Mesendoderm (in vitro differentiated cells): ENCODE measurements at regions not wholly inside any gene's neighbourhood (a gene's known extent, or its start where the extent isn't known, plus 50 kb on each side); places are given as distances from the start of the nearest gene placed in this dataset.

ENCODE experiments used
- DNase-seq: peaks from one replicate; pipeline ENCODE4 v3.0.0; 2013
- H2AK5ac ChIP-seq: 2 replicates; pipeline ENCODE4 v1.6.1; 2013; ENCODE audit warnings: low read length, inconsistent platforms
- H2BK120ac ChIP-seq: 2 replicates; pipeline ENCODE4 v1.6.1; 2013; ENCODE audit warnings: low read depth, mild to moderate bottlenecking, low read length, moderate library complexity, mixed read lengths
- H2BK15ac ChIP-seq: replicated peaks from 2 replicates; pipeline ENCODE4 v1.6.1; 2013; ENCODE audit warnings: low read depth, mild to moderate bottlenecking, moderate library complexity
- H2BK5ac ChIP-seq: 2 replicates; pipeline ENCODE4 v1.6.1; 2013; ENCODE audit warnings: low read length, inconsistent platforms
- H3K18ac ChIP-seq: 2 replicates; pipeline ENCODE4 v1.6.1; 2013; ENCODE audit warnings: mild to moderate bottlenecking, low read length, mixed read lengths
- H3K23ac ChIP-seq: one replicate; pipeline ENCODE4 v1.6.1; 2013; ENCODE audit warnings: low read length
- H3K27ac ChIP-seq: 2 replicates; pipeline ENCODE4 v1.5.1; 2013; ENCODE audit warnings: low read depth, mild to moderate bottlenecking, inconsistent platforms, low read length, moderate library complexity
- H3K27me3 ChIP-seq: 2 replicates; pipeline ENCODE4 v1.6.1; 2013; ENCODE audit warnings: low read length, control low read depth, mild to moderate bottlenecking, inconsistent platforms; ENCODE audit not compliant: insufficient read depth, poor library complexity
- H3K36me3 ChIP-seq: 2 replicates; pipeline ENCODE4 v1.6.1; 2013; ENCODE audit warnings: low read length, inconsistent platforms; ENCODE audit not compliant: control insufficient read depth, insufficient read depth
- H3K4ac ChIP-seq: one replicate; pipeline ENCODE4 v1.6.1; 2013; ENCODE audit warnings: low read depth, mild to moderate bottlenecking, low read length, moderate library complexity
- H3K4me1 ChIP-seq: 2 replicates; pipeline ENCODE4 v1.6.1; 2013; ENCODE audit warnings: low read depth, low read length, inconsistent platforms; ENCODE audit not compliant: control insufficient read depth
- H3K4me2 ChIP-seq: 2 replicates; pipeline ENCODE4 v1.6.1; 2013; ENCODE audit warnings: low read length
- H3K4me3 ChIP-seq: 2 replicates; pipeline ENCODE4 v1.5.1; 2013; ENCODE audit warnings: mild to moderate bottlenecking, low read length
- H3K56ac ChIP-seq: one replicate; pipeline ENCODE4 v1.6.1; 2013; ENCODE audit warnings: low read length
- H3K79me1 ChIP-seq: 2 replicates; pipeline ENCODE4 v1.6.1; 2013; ENCODE audit warnings: low read length, inconsistent platforms
- H3K79me2 ChIP-seq: 2 replicates; pipeline ENCODE4 v1.6.1; 2013; ENCODE audit warnings: mild to moderate bottlenecking, low read length; ENCODE audit not compliant: control insufficient read depth, insufficient read depth
- H3K9ac ChIP-seq: 2 replicates; pipeline ENCODE4 v1.6.1; 2013; ENCODE audit warnings: low read length, inconsistent platforms
- H4K5ac ChIP-seq: one replicate; pipeline ENCODE4 v1.6.1; 2013; ENCODE audit warnings: low read length
- H4K8ac ChIP-seq: one replicate; pipeline ENCODE4 v1.6.1; 2013; ENCODE audit warnings: low read depth, mild to moderate bottlenecking, control low read depth, low read length, moderate library complexity
- WGBS: extraction: QIAGEN DNeasy Blood & Tissue Kit; methylation state at CpG from one replicate; pipeline ENCODE4 v1.1.7; 2013; ENCODE audit warnings: low lambda C conversion rate, missing lambda C conversion rate; ENCODE audit not compliant: insufficient coverage; ENCODE audit errors: extremely low coverage; 5-methylcytosine and 5-hydroxymethylcytosine counted together

DNA sequence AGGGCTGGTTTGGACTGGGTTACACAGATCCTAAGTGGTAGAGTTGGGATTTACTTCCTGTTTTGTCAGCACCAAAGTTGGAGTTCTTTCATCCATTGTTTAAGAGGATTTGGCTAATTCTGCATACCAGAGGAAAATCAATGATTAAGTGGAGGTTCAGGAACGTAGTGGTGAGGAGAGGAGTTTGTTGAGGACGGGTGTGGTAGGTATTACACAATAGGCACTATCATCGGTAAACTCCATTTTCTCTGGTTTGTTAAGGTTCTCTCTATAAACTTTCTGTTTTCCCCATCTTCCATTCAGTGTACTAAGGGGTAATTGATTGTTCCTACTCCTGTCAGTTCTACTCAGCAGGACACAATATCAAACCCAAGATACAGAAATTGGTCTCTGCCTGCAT is 107.5 kb upstream of the VCX2 start:
- H3K18ac ChIP-seq, result no peak overlapping the region
- H3K23ac ChIP-seq, result no peak overlapping the region
- no peak overlapping the region for H3K9ac ChIP-seq
- no peak overlapping the region for H4K8ac ChIP-seq
- no peaks in the 10 kb centered on the region for H3K4me1 ChIP-seq
- no peak overlapping the region for H2AK5ac ChIP-seq
- no peak overlapping the region for H4K5ac ChIP-seq
- H2BK5ac ChIP-seq, result no peak overlapping the region
- DNase-seq, result peak; percentile 1
- H3K4me3 ChIP-seq, result no peak overlapping the region
- H3K4ac ChIP-seq, result no peak overlapping the region
- H3K27ac ChIP-seq, result no peak overlapping the region
- WGBS, result no CpG with 5 or more reads among the region's 3 CpGs
- H3K79me2 ChIP-seq, result no peaks in the 10 kb centered on the region
- H3K56ac ChIP-seq, result no peak overlapping the region
- no peaks in the 10 kb centered on the region for H3K27me3 ChIP-seq
- no peaks in the 10 kb centered on the region for H3K36me3 ChIP-seq
- no peaks in the 10 kb centered on the region for H3K79me1 ChIP-seq
- no peak overlapping the region for H2BK120ac ChIP-seq
- no peak overlapping the region for H2BK15ac ChIP-seq
- no peak overlapping the region for H3K4me2 ChIP-seq

DNA sequence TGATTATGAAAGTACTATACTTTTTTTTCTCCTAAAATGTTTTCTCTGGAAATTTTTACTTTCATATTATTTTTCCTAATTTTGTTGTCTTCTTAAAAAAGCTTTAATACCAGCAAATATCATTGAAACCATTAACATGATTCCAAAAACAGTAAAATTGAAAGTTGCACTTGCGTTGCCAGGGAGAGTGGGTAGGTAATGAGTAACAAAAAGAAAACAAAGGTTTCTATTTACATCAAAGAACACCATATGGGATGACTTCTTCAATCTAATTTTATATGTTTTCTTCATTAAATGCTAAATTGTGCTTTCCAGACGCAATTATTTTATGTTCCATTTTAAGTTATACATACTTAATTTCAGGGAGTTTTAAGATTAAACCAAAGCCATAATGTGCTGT is 108.3 kb upstream of the VCX2 start:
- Histone ChIP-seq H4K8ac (no peak overlapping the region), H3K36me3 (no peaks in the 10 kb centered on the region), H4K5ac (no peak overlapping the region), H2BK15ac (no peak overlapping the region), H3K4me3 (no peak overlapping the region), H3K18ac (no peak overlapping the region), H3K9ac (no peak overlapping the region), H3K79me1 (no peaks in the 10 kb centered on the region), H3K4me2 (no peak overlapping the region), H3K23ac (no peak overlapping the region), H2BK120ac (no peak overlapping the region), H3K79me2 (no peaks in the 10 kb centered on the region), H3K27ac (no peak overlapping the region), H3K4ac (no peak overlapping the region), H3K56ac (no peak overlapping the region), H3K4me1 (no peaks in the 10 kb centered on the region), H3K27me3 (no peaks in the 10 kb centered on the region), H2BK5ac (no peak overlapping the region), H2AK5ac (no peak overlapping the region)
- no CpG with 5 or more reads among the region's 2 CpGs for WGBS
- DNase-seq, result no peak

DNA sequence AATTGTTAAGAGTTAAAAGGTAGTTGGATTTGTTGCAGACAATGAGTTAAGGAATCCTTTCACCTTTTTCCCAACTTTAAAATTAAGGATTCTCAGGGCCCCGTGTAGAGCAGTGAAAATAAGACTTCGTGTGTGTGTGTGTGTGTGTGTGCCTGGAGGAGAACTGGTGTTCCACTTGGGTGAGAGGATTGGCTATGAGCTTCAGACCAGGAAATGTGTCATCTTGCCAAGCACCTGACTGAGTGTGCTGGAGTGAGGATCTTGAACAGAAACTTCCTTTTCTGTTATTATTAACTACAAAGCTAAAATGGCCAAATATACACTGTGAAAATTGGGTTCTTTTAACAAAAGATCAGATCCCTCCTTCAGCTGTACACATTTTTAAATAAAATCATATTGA is 113.1 kb upstream of the VCX2 start:
- Histone ChIP-seq H4K5ac (no peak overlapping the region), H3K4me3 (no peak overlapping the region), H3K4me2 (no peak overlapping the region), H2BK15ac (no peak overlapping the region), H3K18ac (no peak overlapping the region), H3K79me2 (no peaks in the 10 kb centered on the region), H3K4me1 (no peaks in the 10 kb centered on the region), H2BK5ac (no peak overlapping the region), H3K79me1 (no peaks in the 10 kb centered on the region), H3K9ac (no peak overlapping the region), H3K56ac (no peak overlapping the region), H3K4ac (no peak overlapping the region), H2AK5ac (no peak overlapping the region), H3K27ac (no peak overlapping the region), H3K23ac (no peak overlapping the region), H4K8ac (no peak overlapping the region), H3K36me3 (no peaks in the 10 kb centered on the region), H3K27me3 (no peaks in the 10 kb centered on the region), H2BK120ac (no peak overlapping the region)
- WGBS, result no CpG with 5 or more reads among the region's 2 CpGs
- no peak for DNase-seq

DNA sequence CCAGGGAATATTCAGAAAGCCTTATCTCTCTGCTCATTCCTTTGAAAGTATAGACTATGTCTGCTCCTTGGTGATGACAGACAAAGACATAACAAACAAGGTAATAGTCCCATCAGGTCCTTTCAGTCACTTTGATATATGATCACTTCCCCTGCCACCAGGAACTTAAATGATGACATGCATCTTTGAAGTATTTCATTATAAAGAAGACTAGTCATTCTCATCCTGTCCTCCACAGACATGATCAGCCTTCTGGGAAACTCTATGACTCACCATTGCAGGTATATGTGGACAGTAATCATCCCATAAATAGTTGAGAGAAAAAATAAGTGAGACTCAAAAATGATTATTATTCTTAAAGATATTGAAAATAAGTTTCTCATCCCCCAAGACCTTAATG is 117.5 kb upstream of the VCX2 start:
- H3K79me2 ChIP-seq, result no peaks in the 10 kb centered on the region
- H2BK5ac ChIP-seq, result no peak overlapping the region
- H4K8ac ChIP-seq, result no peak overlapping the region
- no peak overlapping the region for H3K4me3 ChIP-seq
- H2BK120ac ChIP-seq, result no peak overlapping the region
- no peaks in the 10 kb centered on the region for H3K27me3 ChIP-seq
- H3K4ac ChIP-seq, result no peak overlapping the region
- no peak for DNase-seq
- no peaks in the 10 kb centered on the region for H3K79me1 ChIP-seq
- H3K9ac ChIP-seq, result no peak overlapping the region
- no peak overlapping the region for H3K23ac ChIP-seq
- no peaks in the 10 kb centered on the region for H3K36me3 ChIP-seq
- no peak overlapping the region for H4K5ac ChIP-seq
- no peak overlapping the region for H3K18ac ChIP-seq
- no peak overlapping the region for H3K4me2 ChIP-seq
- no peak overlapping the region for H3K56ac ChIP-seq
- no peaks in the 10 kb centered on the region for H3K4me1 ChIP-seq
- H2AK5ac ChIP-seq, result no peak overlapping the region
- H2BK15ac ChIP-seq, result no peak overlapping the region
- H3K27ac ChIP-seq, result no peak overlapping the region

DNA sequence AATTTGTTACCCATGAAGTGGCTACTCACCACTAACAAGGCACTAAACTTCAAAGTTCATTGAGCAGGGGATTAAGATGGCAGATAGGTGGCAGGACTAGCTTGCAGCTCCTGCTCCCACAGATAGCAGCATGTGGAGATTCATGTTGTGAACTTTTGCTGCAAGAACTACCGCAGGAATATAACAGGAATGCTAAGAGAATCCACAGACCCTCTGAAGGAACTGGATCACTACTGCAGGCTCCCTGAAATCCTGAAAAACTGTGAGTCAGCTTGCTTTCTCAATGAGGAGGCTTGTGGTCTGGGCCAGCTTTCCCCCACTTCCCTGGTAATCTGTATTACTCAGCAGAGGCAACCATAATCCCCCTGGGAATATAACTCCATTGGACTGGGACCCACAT is 118.5 kb upstream of the VCX2 start:
- H3K56ac ChIP-seq, result no peak overlapping the region
- H3K4me3 ChIP-seq, result no peak overlapping the region
- no peak overlapping the region for H2BK120ac ChIP-seq
- no CpG with 5 or more reads among the region's 1 CpG for WGBS
- no peak overlapping the region for H3K9ac ChIP-seq
- no peak overlapping the region for H4K8ac ChIP-seq
- H3K4me2 ChIP-seq, result no peak overlapping the region
- no peak overlapping the region for H3K27ac ChIP-seq
- no peaks in the 10 kb centered on the region for H3K79me1 ChIP-seq
- H3K27me3 ChIP-seq, result no peaks in the 10 kb centered on the region
- no peaks in the 10 kb centered on the region for H3K36me3 ChIP-seq
- H3K18ac ChIP-seq, result no peak overlapping the region
- peak; percentile 33 for DNase-seq
- no peak overlapping the region for H2BK5ac ChIP-seq
- no peak overlapping the region for H2AK5ac ChIP-seq
- no peak overlapping the region for H3K23ac ChIP-seq
- no peaks in the 10 kb centered on the region for H3K4me1 ChIP-seq
- H4K5ac ChIP-seq, result no peak overlapping the region
- no peaks in the 10 kb centered on the region for H3K79me2 ChIP-seq
- H3K4ac ChIP-seq, result no peak overlapping the region
- no peak overlapping the region for H2BK15ac ChIP-seq

DNA sequence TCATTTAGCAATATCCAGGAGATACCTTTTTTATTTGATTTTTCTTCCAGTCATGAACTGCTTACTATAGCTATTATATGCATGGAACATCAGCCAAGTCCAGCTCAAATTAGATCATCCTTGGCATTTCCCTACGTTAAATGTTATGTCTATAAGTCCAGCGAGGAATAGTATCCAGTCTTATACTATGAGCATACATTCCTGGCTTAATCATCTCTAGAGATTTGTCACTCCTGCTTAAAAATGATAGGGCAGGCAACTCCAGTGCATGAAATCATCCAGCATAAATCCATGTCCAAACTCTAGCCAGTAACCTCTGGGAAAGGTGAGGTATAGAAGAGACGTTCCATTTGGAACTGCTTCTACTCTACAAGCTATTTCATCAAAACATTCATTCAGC is 126.7 kb upstream of the VCX2 start:
- H4K5ac ChIP-seq, result no peak overlapping the region
- WGBS, result no CpG with 5 or more reads among the region's 3 CpGs

More for the DNA sequence above, 126.7 kb upstream of the VCX2 start:
- Histone ChIP-seq H4K8ac (no peak overlapping the region), H2BK5ac (no peak overlapping the region), H2BK15ac (no peak overlapping the region), H3K79me1 (no peaks in the 10 kb centered on the region), H3K27me3 (no peaks in the 10 kb centered on the region), H3K36me3 (no peaks in the 10 kb centered on the region), H2BK120ac (no peak overlapping the region), H3K23ac (no peak overlapping the region), H3K18ac (no peak overlapping the region), H3K4ac (no peak overlapping the region), H3K79me2 (no peaks in the 10 kb centered on the region), H3K4me1 (no peaks in the 10 kb centered on the region), H3K9ac (no peak overlapping the region), H3K4me3 (no peak overlapping the region), H3K27ac (no peak overlapping the region), H3K56ac (no peak overlapping the region), H2AK5ac (no peak overlapping the region), H3K4me2 (no peak overlapping the region)
- no peak for DNase-seq
